NCI-H1694 (cell line): ENCODE measurements at regions not wholly inside any gene's neighbourhood (a gene's known extent, or its start where the extent isn't known, plus 50 kb on each side); places are given as distances from the start of the nearest gene placed in this dataset.
A peak's percentile ranks its signal among the peaks of the same experiment; 100 is the strongest.

Source experiments
- DNase-seq: peaks from one replicate; lab custom pipeline; 2025; lab: John Stamatoyannopoulos, UW

DNA sequence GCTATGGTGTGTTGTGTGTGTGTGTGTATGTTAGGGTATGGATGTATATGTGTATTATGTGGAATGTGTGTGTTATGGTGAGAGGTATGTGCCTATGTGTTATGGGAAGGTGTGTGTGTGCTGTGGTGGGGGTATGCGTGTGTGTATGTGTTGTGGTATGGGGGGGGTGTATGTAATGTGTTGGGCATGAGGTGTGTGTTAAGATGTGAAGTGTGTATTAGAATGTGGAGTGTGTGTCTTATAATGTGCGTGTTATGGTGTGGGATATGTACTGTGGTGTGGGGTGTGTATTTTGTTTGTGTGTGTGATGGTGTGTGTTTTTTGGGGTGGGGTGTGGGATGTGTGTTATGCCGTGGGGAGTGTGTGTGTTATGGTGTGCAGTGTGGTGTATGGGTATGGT lies 242.5 kb downstream of the RHOU start:
- no peak for DNase-seq

DNA sequence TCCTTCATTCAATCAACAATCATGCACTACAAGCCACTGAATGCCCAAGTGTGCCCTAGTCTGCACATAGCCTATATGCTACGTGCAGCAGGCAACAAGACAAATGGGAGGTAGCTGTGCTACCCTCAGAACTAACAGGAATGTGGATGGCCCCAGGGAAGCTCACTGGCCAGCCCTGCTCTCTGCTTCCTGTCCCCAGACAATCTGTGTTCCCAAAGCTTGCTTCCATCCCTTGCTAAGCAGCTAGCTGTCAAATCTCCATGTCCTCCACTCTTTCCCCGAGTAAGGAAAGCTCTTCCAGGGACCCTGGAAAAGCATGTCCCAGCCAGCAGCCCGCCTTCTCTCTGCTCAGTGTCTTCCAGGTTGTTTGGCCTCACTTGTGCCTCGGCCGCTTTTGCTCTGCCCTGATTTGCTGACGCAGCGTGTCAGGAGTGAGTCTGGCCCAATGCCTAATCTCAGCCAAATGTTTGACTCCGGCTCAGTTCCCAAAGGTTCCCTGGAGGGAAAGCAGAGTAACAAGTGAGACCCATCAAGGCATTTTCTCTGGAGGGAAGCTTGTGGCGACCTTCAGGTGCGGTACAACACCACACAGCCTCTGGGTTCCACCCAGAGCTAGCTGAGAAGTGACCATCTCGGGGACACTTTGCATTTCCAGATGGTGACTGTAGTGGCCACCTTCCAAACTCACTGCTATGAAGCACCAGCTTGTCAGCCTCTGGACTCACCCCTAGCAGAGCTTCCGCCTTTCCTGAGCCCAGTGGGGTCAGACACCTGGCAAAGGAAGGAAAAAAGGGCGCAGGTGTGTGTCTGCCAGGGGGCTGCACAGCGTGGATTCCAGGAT lies 243.4 kb downstream of the RHOU start:
- no peak for DNase-seq

- DNase-seq, result no peak
Observed at GRCh38 chr1:228979325-228979699, 244.0 kb downstream of the RHOU start.

- DNase-seq, result no peak
Observed at GRCh38 chr1:228979774-228980173, 244.5 kb downstream of the RHOU start.

GRCh38 chr1:228980232-228980937 lies 245.1 kb downstream of the RHOU start:
- DNase-seq, result no peak

- peak; percentile 57 for DNase-seq
Observed at GRCh38 chr1:228982637-228983036, 247.4 kb downstream of the RHOU start.

- no peak for DNase-seq
Observed at GRCh38 chr1:228983231-228983660, 248.0 kb downstream of the RHOU start.

GRCh38 chr1:228983661-228984060 lies 248.4 kb downstream of the RHOU start:
- no peak for DNase-seq

- no peak for DNase-seq
Observed at GRCh38 chr1:228984107-228984506, 248.8 kb downstream of the RHOU start.

DNA sequence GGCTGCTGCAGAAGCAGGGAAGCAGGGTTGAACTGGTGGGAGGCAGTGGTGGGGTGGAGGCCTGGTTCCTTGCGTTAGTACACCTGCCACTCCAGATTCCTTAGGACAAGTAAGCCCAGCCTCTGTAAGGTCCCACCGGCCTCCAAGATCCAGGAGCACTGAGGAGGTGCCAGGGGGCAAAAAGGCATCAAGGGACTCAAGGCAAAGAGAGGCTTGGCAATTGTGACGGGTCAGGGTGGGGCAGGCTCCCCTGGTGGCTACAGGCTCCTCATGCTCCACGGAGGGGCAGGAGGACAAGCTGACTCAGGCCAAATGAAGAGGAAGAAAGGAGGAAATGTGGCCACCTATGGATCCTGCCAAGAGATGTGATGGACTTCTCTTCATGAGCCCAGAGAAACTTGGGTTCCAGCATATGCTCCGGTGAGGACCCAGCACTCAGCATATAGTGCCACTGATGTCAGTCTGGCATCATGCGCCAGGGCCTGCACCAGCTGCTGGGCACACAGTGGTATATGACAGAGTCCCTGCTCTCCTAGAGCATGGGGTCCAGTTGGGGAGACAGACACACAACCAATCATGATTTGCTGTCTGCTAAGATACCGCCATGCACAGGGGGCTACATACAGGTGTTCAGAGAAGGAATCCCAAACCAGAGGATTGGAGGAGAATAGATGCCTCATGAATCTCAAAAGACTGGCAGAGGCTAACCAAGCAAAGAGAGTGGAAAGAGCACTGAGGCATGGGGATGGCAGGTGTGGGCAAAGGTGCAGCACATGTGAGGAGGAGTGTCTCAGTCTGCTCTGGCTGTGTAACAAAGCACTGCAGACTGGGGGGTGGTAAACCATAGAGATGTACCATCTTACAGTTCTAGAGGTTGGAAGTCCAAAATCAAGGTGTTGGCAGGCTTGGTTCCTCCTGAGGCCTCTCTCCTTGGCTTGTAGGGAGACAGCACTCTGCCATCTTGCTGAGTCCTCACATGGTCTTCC lies 249.7 kb downstream of the RHOU start:
- DNase-seq, result no peak

- no peak for DNase-seq
Observed at GRCh38 chr1:228985661-228986060, 250.4 kb downstream of the RHOU start.

DNA sequence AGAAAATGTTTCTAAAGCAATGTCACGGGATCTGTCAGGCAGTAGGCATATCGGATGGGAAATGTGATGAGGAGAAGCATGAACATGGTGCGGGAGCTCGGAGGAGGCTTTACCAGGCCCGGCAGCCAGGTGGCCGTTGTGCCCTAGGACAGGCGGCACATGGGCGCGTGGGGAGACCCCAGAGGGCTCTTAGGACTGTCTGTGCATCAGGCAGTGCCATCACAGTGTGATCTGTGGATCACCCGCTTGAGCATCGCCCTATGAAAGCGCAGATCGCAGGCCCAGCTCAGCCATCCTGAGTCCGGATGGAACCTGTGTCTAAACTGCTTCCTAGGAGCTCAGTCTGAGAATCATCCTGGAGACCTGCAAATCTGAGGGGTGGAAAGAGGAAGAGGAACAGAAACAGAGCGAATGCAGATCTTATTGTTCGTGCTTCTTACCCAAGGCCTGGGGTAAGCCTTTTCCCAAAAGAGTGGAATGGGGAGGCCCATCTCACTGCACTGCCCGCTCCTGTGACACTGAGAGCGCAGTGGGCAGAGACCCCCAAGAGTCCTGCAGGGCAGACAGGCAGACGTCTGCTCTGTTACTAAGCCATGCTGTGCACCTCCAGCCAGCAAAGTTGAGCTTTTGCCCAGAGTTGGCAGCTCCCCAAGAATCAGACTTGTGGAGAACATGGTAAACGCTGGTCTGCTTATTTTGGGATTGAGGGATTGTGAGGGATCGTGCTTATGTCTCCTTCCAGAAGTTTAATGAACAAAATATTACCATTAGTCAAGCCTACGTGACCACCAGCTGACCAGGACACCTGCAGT lies 251.0 kb downstream of the RHOU start:
- DNase-seq, result peak; percentile 88

- DNase-seq, result peak; percentile 75
Observed at GRCh38 chr1:228987286-228987685, 252.0 kb downstream of the RHOU start.

DNA sequence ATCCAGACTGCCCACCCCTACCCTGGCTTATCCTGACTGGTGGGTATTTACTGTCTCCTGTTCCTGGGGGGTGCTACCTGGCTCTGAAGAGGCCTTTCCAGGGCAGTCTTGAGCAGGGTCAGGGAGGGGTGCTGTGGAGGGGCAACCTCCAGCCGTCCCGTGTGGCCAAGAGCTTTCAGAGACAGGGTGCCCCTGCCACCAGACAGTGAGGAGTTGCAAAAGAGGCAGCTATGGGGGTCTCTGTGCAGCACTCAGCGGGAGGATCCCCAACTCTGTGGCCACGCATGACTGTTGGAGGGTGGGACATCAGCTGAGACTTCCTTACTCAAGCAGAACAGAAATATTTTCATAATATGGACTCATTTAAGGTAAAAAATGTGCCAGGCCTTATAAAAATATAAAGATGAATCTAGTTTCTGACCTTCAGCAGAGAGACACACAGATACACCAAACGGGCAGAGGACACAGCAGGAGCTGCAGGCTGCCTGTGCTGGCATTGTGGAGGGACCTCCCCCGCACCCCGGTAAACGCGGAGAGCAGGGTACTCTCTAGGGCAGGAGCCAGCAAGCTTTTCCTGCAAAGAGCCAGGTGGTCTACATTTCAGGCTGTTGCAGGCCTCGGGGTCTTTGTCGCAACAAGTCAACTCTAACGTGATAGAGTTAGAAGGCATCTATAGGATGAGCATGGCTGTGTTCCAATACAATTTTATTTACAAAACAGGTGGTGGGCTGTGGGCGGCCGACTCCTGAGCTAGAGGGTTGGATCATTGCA lies 252.6 kb downstream of the RHOU start:
- DNase-seq, result peak; percentile 96

DNA sequence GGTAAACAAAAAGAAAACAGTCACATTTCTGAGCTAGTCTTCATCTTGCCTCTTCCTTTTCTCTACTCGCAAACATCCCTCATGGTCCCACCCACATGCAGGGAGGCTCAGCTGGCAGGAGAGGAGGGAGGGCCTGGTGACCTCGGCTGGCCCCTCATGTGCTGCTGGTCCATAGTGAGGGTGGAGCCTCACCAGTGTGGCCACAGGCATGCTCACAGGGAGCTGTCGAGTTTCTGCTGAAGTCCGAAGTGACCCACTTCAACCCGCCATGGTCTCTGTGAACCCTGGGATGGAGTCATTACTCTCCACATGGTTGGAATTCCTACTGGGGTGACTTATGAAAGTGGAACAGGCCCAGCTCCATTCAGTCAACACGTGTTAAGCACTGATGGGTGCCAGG lies 253.4 kb downstream of the RHOU start:
- peak; percentile 36 for DNase-seq

GRCh38 chr1:228989176-228989575 lies 253.9 kb downstream of the RHOU start:
- no peak for DNase-seq

GRCh38 chr1:228989676-228989991 lies 254.4 kb downstream of the RHOU start:
- DNase-seq, result no peak

DNA sequence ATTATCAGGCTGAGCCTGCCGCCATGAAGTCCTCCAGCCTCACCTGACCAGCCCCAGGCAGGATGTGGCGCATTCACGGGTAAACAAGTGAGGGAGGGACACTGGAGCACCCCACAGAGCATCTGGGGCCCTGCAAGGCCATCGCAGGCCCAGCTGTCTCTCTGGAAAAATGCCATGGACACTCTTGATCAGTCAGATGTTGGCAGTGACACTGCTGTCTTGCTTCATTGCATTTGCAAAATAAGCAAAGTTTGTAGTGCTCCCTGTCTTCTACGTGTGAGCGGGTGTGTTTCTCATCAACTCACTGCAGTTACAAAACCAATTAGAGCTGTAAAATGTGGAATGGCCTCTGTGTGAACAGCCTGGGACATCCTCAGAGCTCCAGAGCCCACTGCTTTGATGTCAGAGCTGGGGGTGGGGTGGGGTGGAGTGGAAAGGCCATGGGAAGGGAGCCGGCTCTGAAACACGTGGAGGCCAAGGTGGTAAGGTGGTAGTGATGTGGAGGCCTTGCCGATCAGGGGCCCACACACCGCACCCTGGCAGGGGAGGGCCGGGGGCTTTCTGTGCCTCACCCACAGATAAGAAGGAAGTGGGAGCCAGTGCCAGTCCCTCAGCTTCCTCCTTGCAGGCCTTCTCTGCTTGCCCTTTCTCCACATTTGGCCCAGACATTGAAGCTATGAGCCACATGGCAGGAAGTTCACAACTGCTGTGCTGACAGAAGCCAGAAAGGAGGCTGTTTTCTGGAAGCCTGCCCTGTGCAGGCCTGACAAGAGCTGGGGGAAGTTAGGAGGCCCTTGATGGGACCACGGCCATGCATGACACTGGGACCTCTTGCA lies 254.9 kb downstream of the RHOU start:
- DNase-seq, result peak; percentile 98

DNA sequence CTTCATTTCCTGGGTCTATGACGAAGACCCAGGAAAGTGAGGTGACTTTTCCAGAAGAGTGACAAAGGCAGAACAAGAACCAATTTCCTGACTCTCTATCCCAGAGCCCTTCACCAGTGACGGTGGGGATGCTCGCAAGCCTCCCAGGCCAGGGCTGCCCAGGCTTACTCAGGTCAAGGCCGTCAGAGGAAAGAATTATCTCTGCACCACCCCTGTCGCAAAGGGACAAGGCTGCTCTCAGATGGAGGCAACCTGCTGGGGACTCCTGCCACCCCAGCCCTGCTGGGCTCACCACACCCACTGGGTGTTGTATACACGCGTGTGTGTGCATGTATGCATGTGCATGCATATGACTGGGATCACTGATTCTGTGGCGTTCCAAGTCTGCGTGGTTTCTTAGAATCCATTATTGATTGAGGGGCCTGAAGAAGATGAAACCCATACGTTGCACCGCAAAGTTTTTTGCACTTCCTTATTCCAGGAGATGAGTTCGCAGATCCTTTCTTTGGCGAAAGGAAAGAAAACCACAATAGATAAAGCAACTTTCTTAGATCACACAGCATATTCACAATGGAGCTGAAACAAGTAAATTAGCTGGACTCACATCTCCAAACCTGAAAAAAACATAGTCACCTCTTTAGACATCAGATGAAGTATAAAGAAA lies 255.8 kb downstream of the RHOU start:
- DNase-seq, result no peak
